HFFc6 (cell line): ENCODE measurements at regions not wholly inside any gene's neighbourhood (a gene's known extent, or its start where the extent isn't known, plus 50 kb on each side); places are given as distances from the start of the nearest gene placed in this dataset.

Experiments
- DNase-seq: peaks from one replicate; pipeline ENCODE4 v3.0.0-alpha.2; 2018
- H3K27ac Mint-ChIP-seq: 2 replicates; pipeline ENCODE4 v1.8.0; 2020; ENCODE audit warnings: mild to moderate bottlenecking, mixed read lengths
- H3K27me3 Mint-ChIP-seq: 2 replicates; pipeline ENCODE4 v1.8.0; 2021; ENCODE audit warnings: mild to moderate bottlenecking, moderate library complexity, mixed read lengths; ENCODE audit not compliant: insufficient read depth
- H3K36me3 Mint-ChIP-seq: 2 replicates; pipeline ENCODE4 v1.8.0; 2021; ENCODE audit warnings: low read depth, mixed read lengths
- H3K4me1 Mint-ChIP-seq: 2 replicates; pipeline ENCODE4 v1.8.0; 2020; ENCODE audit warnings: low read depth, mixed read lengths
- H3K4me3 Mint-ChIP-seq: 2 replicates; pipeline ENCODE4 v1.8.0; 2020; ENCODE audit warnings: mild to moderate bottlenecking, moderate library complexity, mixed read lengths
- H3K9me3 Mint-ChIP-seq: 2 replicates; pipeline ENCODE4 v1.8.0; 2020; ENCODE audit warnings: mild to moderate bottlenecking, mixed read lengths
- TF ChIP-seq, protein P1 (sequence below): fragments of 200-600 bp; sonication (generic); IDR thresholded peaks from 2 replicates; pipeline ENCODE4 v1.5.0; 2021; ENCODE audit warnings: antibody characterized with exemption, mild to moderate bottlenecking

DNA sequence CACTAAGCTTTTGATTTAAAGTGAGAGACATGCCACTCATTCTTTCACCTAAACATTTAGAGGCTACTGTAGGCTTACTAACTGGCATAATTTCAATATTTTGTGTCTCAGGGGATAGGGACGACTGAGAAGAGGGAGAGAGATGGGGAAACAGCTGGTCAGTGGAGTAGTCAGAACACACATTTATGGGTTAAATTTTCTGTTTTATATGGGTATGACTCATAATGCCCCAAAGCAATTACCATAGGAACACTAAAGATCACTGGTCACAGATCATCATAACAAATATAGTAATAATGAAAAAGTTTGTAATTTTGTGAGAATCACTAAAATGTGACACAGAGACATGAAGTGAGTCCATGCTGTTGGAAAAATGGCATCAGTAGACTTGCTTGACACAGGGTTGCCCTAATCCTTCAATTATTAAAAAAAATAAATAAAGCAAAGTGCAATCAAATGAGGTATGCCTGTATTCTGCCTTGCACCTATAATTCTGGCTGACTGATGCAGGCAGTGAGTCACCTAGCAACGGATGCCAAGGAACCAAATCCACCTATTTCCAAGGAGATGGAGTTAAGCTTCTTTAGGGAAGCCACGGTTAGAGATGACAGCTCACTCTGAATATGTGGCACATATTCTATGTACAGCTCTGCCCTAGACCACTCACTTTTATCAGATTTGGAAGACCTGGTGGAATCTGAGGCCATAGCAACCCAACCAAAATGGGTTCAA is 166.1 kb downstream of the MARCHF11 start:
- H3K27ac Mint-ChIP-seq = no peak overlapping the region
- TF ChIP-seq, protein P1, sequence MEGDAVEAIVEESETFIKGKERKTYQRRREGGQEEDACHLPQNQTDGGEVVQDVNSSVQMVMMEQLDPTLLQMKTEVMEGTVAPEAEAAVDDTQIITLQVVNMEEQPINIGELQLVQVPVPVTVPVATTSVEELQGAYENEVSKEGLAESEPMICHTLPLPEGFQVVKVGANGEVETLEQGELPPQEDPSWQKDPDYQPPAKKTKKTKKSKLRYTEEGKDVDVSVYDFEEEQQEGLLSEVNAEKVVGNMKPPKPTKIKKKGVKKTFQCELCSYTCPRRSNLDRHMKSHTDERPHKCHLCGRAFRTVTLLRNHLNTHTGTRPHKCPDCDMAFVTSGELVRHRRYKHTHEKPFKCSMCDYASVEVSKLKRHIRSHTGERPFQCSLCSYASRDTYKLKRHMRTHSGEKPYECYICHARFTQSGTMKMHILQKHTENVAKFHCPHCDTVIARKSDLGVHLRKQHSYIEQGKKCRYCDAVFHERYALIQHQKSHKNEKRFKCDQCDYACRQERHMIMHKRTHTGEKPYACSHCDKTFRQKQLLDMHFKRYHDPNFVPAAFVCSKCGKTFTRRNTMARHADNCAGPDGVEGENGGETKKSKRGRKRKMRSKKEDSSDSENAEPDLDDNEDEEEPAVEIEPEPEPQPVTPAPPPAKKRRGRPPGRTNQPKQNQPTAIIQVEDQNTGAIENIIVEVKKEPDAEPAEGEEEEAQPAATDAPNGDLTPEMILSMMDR = no peak
- H3K9me3 Mint-ChIP-seq = peaks cover 3% of the 10 kb centered on the region; the same call in 1 of the 2 replicates
- no peak overlapping the region for H3K4me3 Mint-ChIP-seq
- H3K4me1 Mint-ChIP-seq = no peaks in the 10 kb centered on the region
- DNase-seq = no peak
- H3K36me3 Mint-ChIP-seq = no peaks in the 10 kb centered on the region
- H3K27me3 Mint-ChIP-seq = peaks cover 2% of the 10 kb centered on the region; the same call in 1 of the 2 replicates

DNA sequence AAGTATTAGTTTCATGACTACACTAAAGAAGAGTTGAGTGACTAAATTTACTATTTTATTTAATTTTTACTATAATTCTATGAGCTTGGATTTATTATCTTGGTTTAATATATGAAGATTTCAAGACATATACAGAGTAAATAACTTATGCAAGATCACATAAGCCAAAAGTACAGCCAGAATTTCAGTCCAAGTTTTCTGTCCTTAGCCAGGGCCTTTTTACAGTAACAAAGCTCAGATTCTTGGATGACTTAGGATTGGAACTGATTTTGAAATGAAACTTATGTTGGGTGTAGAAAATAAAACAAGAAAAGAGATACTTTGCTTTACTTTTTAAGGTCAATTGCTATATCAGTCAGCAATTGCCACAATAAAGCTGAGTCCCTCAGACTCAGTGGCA is 170.3 kb downstream of the MARCHF11 start:
- no peak for DNase-seq
- H3K4me3 Mint-ChIP-seq = no peak overlapping the region
- peaks cover 8% of the 10 kb centered on the region; the same call in 1 of the 2 replicates for H3K9me3 Mint-ChIP-seq
- TF ChIP-seq, protein P1 = no peak
- H3K27me3 Mint-ChIP-seq = peaks cover 2% of the 10 kb centered on the region; the same call in 1 of the 2 replicates
- no peaks in the 10 kb centered on the region for H3K36me3 Mint-ChIP-seq
- H3K4me1 Mint-ChIP-seq = no peaks in the 10 kb centered on the region
- H3K27ac Mint-ChIP-seq = no peak overlapping the region

DNA sequence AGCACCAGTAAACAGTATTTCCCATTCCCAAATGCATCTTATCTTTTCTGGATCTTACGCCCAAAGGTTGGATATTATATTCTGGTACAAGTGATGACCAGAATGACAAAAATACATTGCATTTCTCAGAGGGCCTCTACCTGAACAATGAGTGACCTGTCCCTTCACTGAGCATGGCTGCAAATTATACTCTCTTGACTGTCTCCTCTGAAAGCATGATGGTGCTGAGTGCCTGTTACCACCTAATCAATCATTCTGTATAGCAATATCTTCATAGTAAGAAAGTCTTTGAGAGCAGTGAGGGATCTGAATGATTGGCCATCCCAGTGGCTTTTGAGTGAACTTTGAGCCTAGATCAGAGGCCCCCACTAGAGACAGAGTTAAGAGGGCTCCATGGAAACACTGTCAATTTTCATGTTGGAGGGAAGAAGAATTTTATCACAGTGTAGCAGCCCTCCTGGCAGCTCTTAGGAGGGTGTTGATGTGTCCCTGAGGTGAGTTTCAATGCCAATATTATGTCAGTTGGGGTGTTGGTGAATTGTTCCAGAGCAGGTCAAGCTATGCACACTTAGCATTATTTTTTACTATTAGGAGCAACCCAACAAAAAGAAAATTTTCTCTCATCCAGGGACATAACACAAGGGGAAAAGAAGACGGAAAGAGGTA is 171.7 kb downstream of the MARCHF11 start:
- Mint-ChIP-seq H3K27me3 (peaks cover 5% of the 10 kb centered on the region; the same call in 1 of the 2 replicates), H3K36me3 (no peaks in the 10 kb centered on the region), H3K4me1 (no peaks in the 10 kb centered on the region), H3K9me3 (peaks cover 8% of the 10 kb centered on the region; the same call in 1 of the 2 replicates), H3K27ac (no peak overlapping the region), H3K4me3 (no peak overlapping the region)
- DNase-seq = no peak
- TF ChIP-seq, protein P1 = no peak

DNA sequence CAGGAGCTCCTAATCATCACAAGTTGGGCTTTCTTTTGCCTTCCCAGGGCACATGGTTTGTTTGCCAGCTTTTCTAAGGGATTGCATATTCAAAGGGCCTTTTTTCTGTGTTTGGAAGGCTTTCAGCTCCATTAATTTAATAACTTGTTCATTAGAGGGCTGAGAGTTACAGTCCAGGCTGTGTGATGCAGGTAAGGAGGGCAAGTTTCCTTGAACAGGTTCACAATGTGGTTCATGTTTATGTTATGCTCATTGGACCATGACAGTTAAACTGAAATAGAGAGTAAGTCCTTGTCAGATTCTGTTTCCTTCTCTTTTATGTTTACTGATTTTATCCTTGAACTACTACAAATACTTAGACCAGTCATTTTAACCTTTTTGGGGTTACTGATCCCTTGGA is 174.4 kb downstream of the MARCHF11 start:
- Mint-ChIP-seq H3K27me3 (peaks cover 5% of the 10 kb centered on the region), H3K4me3 (no peak overlapping the region), H3K4me1 (no peaks in the 10 kb centered on the region), H3K9me3 (peaks cover 8% of the 10 kb centered on the region; the same call in 1 of the 2 replicates), H3K27ac (no peak overlapping the region), H3K36me3 (no peaks in the 10 kb centered on the region)
- TF ChIP-seq, protein P1 = no peak
- no peak for DNase-seq

DNA sequence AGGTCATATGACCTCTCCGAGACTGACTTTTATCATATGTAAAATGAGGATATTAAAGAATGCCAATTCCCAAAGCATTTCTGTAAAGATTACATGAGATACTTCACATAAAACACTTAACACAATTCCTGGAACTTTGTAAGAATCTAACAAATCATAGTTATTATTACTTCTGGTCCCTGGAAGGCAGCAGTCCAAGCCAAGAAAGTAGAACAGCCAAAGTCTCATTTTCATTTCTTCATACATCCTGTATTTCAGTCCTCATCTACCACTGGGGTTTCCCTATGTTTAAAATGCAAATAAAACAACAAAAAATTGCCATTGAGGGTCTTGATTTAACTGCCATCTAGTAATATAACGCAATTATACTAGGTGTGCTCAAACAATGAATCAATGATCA is 179.5 kb downstream of the MARCHF11 start:
- Mint-ChIP-seq H3K9me3 (no peaks in the 10 kb centered on the region), H3K36me3 (no peaks in the 10 kb centered on the region), H3K4me3 (no peak overlapping the region), H3K27ac (no peak overlapping the region), H3K4me1 (no peaks in the 10 kb centered on the region), H3K27me3 (peaks cover 3% of the 10 kb centered on the region)
- TF ChIP-seq, protein P1 = no peak
- no peak for DNase-seq
